Mucosa of descending colon (tissue), 3 donors: ENCODE measurements at regions not wholly inside any gene's neighbourhood (a gene's known extent, or its start where the extent isn't known, plus 50 kb on each side); places are given as distances from the start of the nearest gene placed in this dataset.

Source experiments
- ATAC-seq: fragments of 200-7000 bp; cut with Tn5 transposase; one replicate; pipeline ENCODE4 v1.9.1; 2020; ENCODE audit warnings: mild to moderate bottlenecking, moderate library complexity
- DNase-seq, 3 donors: peaks; one replicate each; pipeline ENCODE4 v3.0.0-alpha.2; 2020
- H3K36me3 ChIP-seq: fragments of 200-600 bp; one replicate; pipeline ENCODE4 v1.8.0; 2021; ENCODE audit warnings: low read depth, mild to moderate bottlenecking
- H3K4me1 ChIP-seq: fragments of 200-600 bp; one replicate; pipeline ENCODE4 v1.8.0; 2021; ENCODE audit warnings: low read depth, mild to moderate bottlenecking
- H3K4me3 ChIP-seq: fragments of 200-600 bp; one replicate; pipeline ENCODE4 v1.8.0; 2021; ENCODE audit warnings: mild to moderate bottlenecking
- H3K9me3 ChIP-seq: fragments of 200-600 bp; one replicate; pipeline ENCODE4 v1.8.0; 2021; ENCODE audit warnings: mild to moderate bottlenecking
- CTCF ChIP-seq: fragments of 200-600 bp; IDR thresholded peaks from one replicate; pipeline ENCODE4 v1.8.0; 2022; ENCODE audit warnings: antibody characterized with exemption, mild to moderate bottlenecking
- intact Hi-C, 2 donors: fragments of 100-400 bp; cut with DNase I in 1 of 2; cut with micrococcal nuclease in 1 of 2; formaldehyde crosslinking; loops; one replicate each; pipeline versions ENCODE4 v1.11.0 to v1.11.1; 2022; cut with DNase I, micrococcal nuclease
- donor health status: DM: no; HTN: no; CAD: no; lungs with moderate emphysema.
- donor health status: DM: no; HTN: no; CAD: no.
- donor health status: DM: no; HTN: yes; CAD: no.

DNA sequence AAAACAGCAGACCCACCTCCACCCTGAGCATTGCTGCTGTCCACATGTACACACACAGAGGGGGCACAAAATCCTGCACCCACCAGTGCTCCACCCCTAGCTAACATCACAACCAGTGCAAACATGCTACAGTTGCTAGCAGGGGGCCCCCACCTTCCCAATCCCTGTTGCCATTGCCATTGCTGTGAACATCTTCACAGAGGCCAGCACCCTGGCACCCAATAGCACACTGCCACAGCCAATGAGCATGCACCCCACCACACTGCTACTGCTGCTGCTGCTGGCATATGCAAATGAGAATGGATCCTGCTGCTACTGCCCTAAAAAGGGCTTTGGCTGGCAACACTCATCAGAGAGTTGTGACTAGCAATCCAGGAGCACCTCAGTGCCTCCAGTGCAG lies 1061.9 kb downstream of the ARAP2 start:
- Histone ChIP-seq H3K4me1 (no peaks in the 10 kb centered on the region), H3K4me3 (no peak overlapping the region), H3K9me3 (peaks cover 13% of the 10 kb centered on the region), H3K36me3 (no peaks in the 10 kb centered on the region)
- DNase-seq: no peak
- no peak for ATAC-seq
- no peak for TF ChIP-seq CTCF
- intact Hi-C loops: no loop called here

DNA sequence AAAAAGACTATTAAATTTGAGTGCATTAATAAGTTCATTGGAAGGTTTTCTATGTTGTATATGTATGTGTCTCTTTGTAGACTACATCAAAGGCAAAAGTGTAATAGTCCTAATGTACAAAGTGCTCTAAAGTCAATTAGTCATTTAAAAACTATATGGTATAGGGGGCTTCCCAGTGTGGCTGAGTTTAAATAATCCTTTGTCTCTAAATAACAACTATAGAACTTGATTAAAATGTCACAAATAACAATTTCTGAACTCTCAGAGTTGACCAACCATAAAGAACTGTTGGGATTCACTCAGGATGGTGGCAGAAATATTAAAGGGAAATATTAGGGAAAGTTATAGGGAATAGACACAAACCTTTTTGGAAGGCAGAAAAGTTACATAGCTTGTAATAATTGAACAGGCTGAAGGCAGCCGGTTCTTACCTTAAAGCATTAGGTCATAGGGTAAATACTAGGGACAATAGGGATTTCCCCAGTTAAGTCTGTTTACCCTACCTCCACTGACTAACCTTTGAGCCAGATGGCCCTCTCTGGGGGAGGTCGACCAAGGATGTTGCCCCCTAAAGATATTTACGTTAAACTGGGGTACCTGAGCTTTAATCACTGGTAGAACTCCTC lies 1054.2 kb downstream of the ARAP2 start:
- Histone ChIP-seq H3K4me3 (no peak overlapping the region), H3K4me1 (no peaks in the 10 kb centered on the region), H3K9me3 (peaks cover 4% of the 10 kb centered on the region), H3K36me3 (no peaks in the 10 kb centered on the region)
- ATAC-seq (no peak), DNase-seq (no peak)
- no peak for TF ChIP-seq CTCF
- intact Hi-C loops: no loop called here

GRCh38 chr4:35201403-35201802 lies 1042.9 kb downstream of the ARAP2 start:
- ATAC-seq (no peak), DNase-seq (no peak)
- Histone ChIP-seq H3K4me3 (no peak overlapping the region), H3K4me1 (no peaks in the 10 kb centered on the region), H3K9me3 (peaks cover 12% of the 10 kb centered on the region), H3K36me3 (no peaks in the 10 kb centered on the region)
- no peak for TF ChIP-seq CTCF
- intact Hi-C loops: no loop called here

DNA sequence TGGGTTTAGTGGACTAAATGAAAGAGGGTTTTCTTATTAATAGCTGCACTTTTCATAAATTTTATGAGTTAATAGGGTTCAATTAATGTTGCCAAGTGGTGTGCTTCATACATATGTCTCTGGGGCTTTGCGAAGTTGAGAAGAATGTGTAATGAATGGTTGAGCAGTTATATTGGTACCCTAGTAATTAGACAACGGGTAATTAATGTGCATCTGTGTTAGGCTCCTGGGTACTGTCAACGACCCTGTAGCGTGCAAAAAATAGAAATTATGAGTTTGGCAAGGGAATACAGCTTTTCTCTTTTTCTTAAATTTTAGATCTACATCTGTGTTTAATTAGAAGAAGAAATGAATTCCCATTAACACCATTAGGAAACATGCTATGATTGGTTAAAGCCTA lies 1027.7 kb downstream of the ARAP2 start:
- intact Hi-C loops: no loop called here
- TF ChIP-seq CTCF: no peak
- Histone ChIP-seq H3K9me3 (peaks cover 5% of the 10 kb centered on the region), H3K4me1 (no peaks in the 10 kb centered on the region), H3K4me3 (no peak overlapping the region), H3K36me3 (no peaks in the 10 kb centered on the region)
- no peak for DNase-seq
- no peak for ATAC-seq

GRCh38 chr4:35217331-35217730 lies 1027.0 kb downstream of the ARAP2 start:
- DNase-seq (no peak), ATAC-seq (no peak)
- Histone ChIP-seq H3K36me3 (no peaks in the 10 kb centered on the region), H3K9me3 (no peaks in the 10 kb centered on the region), H3K4me1 (no peaks in the 10 kb centered on the region), H3K4me3 (no peak overlapping the region)
- intact Hi-C loops: no loop called here
- TF ChIP-seq CTCF: no peak

- H3K36me3 ChIP-seq: no peaks in the 10 kb centered on the region
- intact Hi-C loops: no loop called here
- ATAC-seq: no peak
- H3K9me3 ChIP-seq: peaks cover 6% of the 10 kb centered on the region
- H3K4me3 ChIP-seq: no peak overlapping the region
- TF ChIP-seq CTCF: no peak
- H3K4me1 ChIP-seq: no peaks in the 10 kb centered on the region
- no peak for DNase-seq
Measured at GRCh38 chr4:35228313-35228712, 1016.0 kb downstream of the ARAP2 start.
